ENCODE measurements at regions not wholly inside any gene's neighbourhood (a gene's known extent, or its start where the extent isn't known, plus 50 kb on each side); places are given as distances from the start of the nearest gene placed in this dataset.

- no peaks in the 10 kb centered on the region for H3K9me3 ChIP-seq
- H3K36me3 ChIP-seq (replicated peaks in 1 of 2; ENCODE audit: control insufficient read depth in 1 of 2, insufficient read depth in 2 of 2, low read length in 1 of 2) = no peaks in the 10 kb centered on the region
- no peak for TF ChIP-seq YY1 (IDR thresholded peaks at IDR 0.05; ENCODE audit: low read depth)
- no peak for TF ChIP-seq CHD2 (IDR thresholded peaks at IDR 0.05; ENCODE audit: low read length, partially characterized antibody)
- no peak for TF ChIP-seq EZH2phosphoT487 (IDR thresholded peaks at IDR 0.05; ENCODE audit: borderline replicate concordance, low read depth)
- TF ChIP-seq ZBTB33 (IDR thresholded peaks at IDR 0.05; ENCODE audit: borderline replicate concordance, low read depth) = no peak
- no peak for TF ChIP-seq MXI1 (IDR thresholded peaks at IDR 0.05; ENCODE audit: low read depth, low read length)
- TF ChIP-seq IRF3 (IDR thresholded peaks at IDR 0.05; ENCODE audit: low read depth, low read length) = no peak
- TF ChIP-seq ELF1 (IDR thresholded peaks at IDR 0.05) = no peak
- TF ChIP-seq NFIC (IDR thresholded peaks at IDR 0.05; ENCODE audit: borderline replicate concordance) = no peak
- TF ChIP-seq NRF1 (IDR thresholded peaks at IDR 0.05; ENCODE audit: low read depth, low read length) = no peak
- TF ChIP-seq TCF12 (IDR thresholded peaks at IDR 0.05) = no peak
- no peak for TF ChIP-seq CTCF (IDR thresholded peaks at IDR 0.05)
- TF ChIP-seq FOSL2 (IDR thresholded peaks at IDR 0.05; ENCODE audit: borderline replicate concordance, low read depth) = no peak
- no peak for TF ChIP-seq RFX5 (IDR thresholded peaks at IDR 0.05; ENCODE audit: low read length)
- TF ChIP-seq, protein P1, sequence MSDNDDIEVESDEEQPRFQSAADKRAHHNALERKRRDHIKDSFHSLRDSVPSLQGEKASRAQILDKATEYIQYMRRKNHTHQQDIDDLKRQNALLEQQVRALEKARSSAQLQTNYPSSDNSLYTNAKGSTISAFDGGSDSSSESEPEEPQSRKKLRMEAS (IDR thresholded peaks at IDR 0.05; ENCODE audit: low read depth) = no peak
- no peak for TF ChIP-seq FOXJ3 (CRISPR knock-in tag; IDR thresholded peaks at IDR 0.05)
- TF ChIP-seq, protein P2, sequence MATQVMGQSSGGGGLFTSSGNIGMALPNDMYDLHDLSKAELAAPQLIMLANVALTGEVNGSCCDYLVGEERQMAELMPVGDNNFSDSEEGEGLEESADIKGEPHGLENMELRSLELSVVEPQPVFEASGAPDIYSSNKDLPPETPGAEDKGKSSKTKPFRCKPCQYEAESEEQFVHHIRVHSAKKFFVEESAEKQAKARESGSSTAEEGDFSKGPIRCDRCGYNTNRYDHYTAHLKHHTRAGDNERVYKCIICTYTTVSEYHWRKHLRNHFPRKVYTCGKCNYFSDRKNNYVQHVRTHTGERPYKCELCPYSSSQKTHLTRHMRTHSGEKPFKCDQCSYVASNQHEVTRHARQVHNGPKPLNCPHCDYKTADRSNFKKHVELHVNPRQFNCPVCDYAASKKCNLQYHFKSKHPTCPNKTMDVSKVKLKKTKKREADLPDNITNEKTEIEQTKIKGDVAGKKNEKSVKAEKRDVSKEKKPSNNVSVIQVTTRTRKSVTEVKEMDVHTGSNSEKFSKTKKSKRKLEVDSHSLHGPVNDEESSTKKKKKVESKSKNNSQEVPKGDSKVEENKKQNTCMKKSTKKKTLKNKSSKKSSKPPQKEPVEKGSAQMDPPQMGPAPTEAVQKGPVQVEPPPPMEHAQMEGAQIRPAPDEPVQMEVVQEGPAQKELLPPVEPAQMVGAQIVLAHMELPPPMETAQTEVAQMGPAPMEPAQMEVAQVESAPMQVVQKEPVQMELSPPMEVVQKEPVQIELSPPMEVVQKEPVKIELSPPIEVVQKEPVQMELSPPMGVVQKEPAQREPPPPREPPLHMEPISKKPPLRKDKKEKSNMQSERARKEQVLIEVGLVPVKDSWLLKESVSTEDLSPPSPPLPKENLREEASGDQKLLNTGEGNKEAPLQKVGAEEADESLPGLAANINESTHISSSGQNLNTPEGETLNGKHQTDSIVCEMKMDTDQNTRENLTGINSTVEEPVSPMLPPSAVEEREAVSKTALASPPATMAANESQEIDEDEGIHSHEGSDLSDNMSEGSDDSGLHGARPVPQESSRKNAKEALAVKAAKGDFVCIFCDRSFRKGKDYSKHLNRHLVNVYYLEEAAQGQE (IDR thresholded peaks at IDR 0.05; ENCODE audit: low read depth, low read length) = no peak
- no peak for TF ChIP-seq GATA2 (CRISPR knock-in tag; IDR thresholded peaks at IDR 0.05)
- TF ChIP-seq SMC3 (IDR thresholded peaks at IDR 0.05; ENCODE audit: low read depth, low read length) = no peak
- no peak for TF ChIP-seq TEAD4 (IDR thresholded peaks at IDR 0.05; ENCODE audit: borderline replicate concordance, insufficient read depth)
- TF ChIP-seq, protein P3, sequence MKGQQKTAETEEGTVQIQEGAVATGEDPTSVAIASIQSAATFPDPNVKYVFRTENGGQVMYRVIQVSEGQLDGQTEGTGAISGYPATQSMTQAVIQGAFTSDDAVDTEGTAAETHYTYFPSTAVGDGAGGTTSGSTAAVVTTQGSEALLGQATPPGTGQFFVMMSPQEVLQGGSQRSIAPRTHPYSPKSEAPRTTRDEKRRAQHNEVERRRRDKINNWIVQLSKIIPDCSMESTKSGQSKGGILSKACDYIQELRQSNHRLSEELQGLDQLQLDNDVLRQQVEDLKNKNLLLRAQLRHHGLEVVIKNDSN (IDR thresholded peaks at IDR 0.05; ENCODE audit: borderline replicate concordance, low read depth) = no peak
- no peaks in the 10 kb centered on the region for H3F3A ChIP-seq (replicated peaks; ENCODE audit: insufficient read depth)
- no peak overlapping the region for H3K4me3 ChIP-seq (ENCODE audit: low read depth in 2 of 2, low read length in 1 of 2)
- no peak overlapping the region for H3K27ac ChIP-seq (ENCODE audit: low read depth in 2 of 2, low read length in 1 of 2)
- POLR2A ChIA-PET = no interaction called here
- no peak overlapping the region for H2AFZ ChIP-seq (ENCODE audit: low read depth)
- H3K27me3 ChIP-seq (ENCODE audit: insufficient read depth) = no peaks in the 10 kb centered on the region
- H3K9ac ChIP-seq = no peak overlapping the region
- no peaks in the 10 kb centered on the region for H3K9me2 ChIP-seq
- no peaks in the 10 kb centered on the region for H4K20me1 ChIP-seq (ENCODE audit: insufficient read depth)
- no peak for DNase-seq
- 91% methylated on average over 4 of the region's 4 CpGs for WGBS (ENCODE audit: low lambda C conversion rate)
- CTCF ChIA-PET = interaction anchor here (0.6 to 1.0 kb wide), 2 partner anchors 11 to 115 kb away, joined by 3 read pairs; no protein-coding TSS in a partner anchor
- peaks cover 4 to 44% of the 10 kb centered on the region in 2 experiments; a peak in 3 of 4 replicates for H3K4me1 ChIP-seq (ENCODE audit: control insufficient read depth in 1 of 2, insufficient read depth in 2 of 2, low read depth in 1 of 2, low read length in 1 of 2)
- no peak overlapping the region for H3K4me2 ChIP-seq
- no peaks in the 10 kb centered on the region for H3K79me2 ChIP-seq (ENCODE audit: insufficient read depth)
Measured at GRCh38 chr1:229945795-229946194, 121.2 kb upstream of the GALNT2 start.

Data from SK-N-SH (cell line).